ENCODE measurements at regions not wholly inside any gene's neighbourhood (a gene's known extent, or its start where the extent isn't known, plus 50 kb on each side); places are given as distances from the start of the nearest gene placed in this dataset.
"Not testable (repeated sequence)": the region's sequence is repeated elsewhere in the genome, so short reads cannot be mapped to it uniquely, and the experiment has no call there.

- POLR2A ChIA-PET, result no interaction called here
- TF ChIP-seq BHLHE40 (IDR thresholded peaks at IDR 0.05; ENCODE audit: borderline replicate concordance) (no peak), FOXK2 (IDR thresholded peaks at IDR 0.05) (no peak), NFRKB (IDR thresholded peaks at IDR 0.05) (no peak), FOXM1 (IDR thresholded peaks at IDR 0.05; ENCODE audit: borderline replicate concordance) (no peak), ZNF384 (IDR thresholded peaks at IDR 0.05) (no peak), CTBP1 (IDR thresholded peaks at IDR 0.05; ENCODE audit: borderline replicate concordance) (no peak), FOXA1 (IDR thresholded peaks at IDR 0.05) (no peak), LEF1 (IDR thresholded peaks at IDR 0.05; ENCODE audit: borderline replicate concordance) (no peak), SUZ12 (IDR thresholded peaks at IDR 0.05) (no peak), HDGF (IDR thresholded peaks at IDR 0.05; ENCODE audit: borderline replicate concordance) (no peak), ARNT (IDR thresholded peaks at IDR 0.05) (no peak), SP1 (IDR thresholded peaks at IDR 0.05) (no peak), PKNOX1 (IDR thresholded peaks at IDR 0.05) (no peak), L3MBTL2 (conservative IDR thresholded peaks at IDR 0.05) (no peak), ELF4 (IDR thresholded peaks at IDR 0.05) (no peak), TARDBP (IDR thresholded peaks at IDR 0.05) (no peak)
- CTCF ChIA-PET, result no interaction called here
- DNase-seq (ENCODE audit: extremely low spot score), result no peak
Observed at GRCh38 chr15:63448266-63448665, 56.1 kb upstream of the USP3 start.

- DNase-seq (ENCODE audit: extremely low spot score); POLR2A ChIA-PET: not testable (repeated sequence)
- CTCF ChIA-PET, result interaction anchor here (0.6 kb wide), 1 partner anchor 161 kb away, joined by 3 read pairs; no protein-coding TSS in a partner anchor
Observed at GRCh38 chr15:63448872-63449555, 55.4 kb upstream of the USP3 start.

- TF ChIP-seq SP1 (IDR thresholded peaks at IDR 0.05), result no peak
- no peak for TF ChIP-seq L3MBTL2 (conservative IDR thresholded peaks at IDR 0.05)
- TF ChIP-seq ZNF384 (IDR thresholded peaks at IDR 0.05), result no peak
- TF ChIP-seq FOXM1 (IDR thresholded peaks at IDR 0.05; ENCODE audit: borderline replicate concordance), result no peak
- no peak for TF ChIP-seq SUZ12 (IDR thresholded peaks at IDR 0.05)
- TF ChIP-seq CTBP1 (IDR thresholded peaks at IDR 0.05; ENCODE audit: borderline replicate concordance), result no peak
- TF ChIP-seq TARDBP (IDR thresholded peaks at IDR 0.05), result no peak
- no peak for TF ChIP-seq LEF1 (IDR thresholded peaks at IDR 0.05; ENCODE audit: borderline replicate concordance)
- no peak for TF ChIP-seq ELF4 (IDR thresholded peaks at IDR 0.05)
- no peak for TF ChIP-seq BHLHE40 (IDR thresholded peaks at IDR 0.05; ENCODE audit: borderline replicate concordance)
- TF ChIP-seq FOXA1 (IDR thresholded peaks at IDR 0.05), result no peak
- TF ChIP-seq HDGF (IDR thresholded peaks at IDR 0.05; ENCODE audit: borderline replicate concordance), result no peak
- no peak for TF ChIP-seq PKNOX1 (IDR thresholded peaks at IDR 0.05)
- no peak for TF ChIP-seq FOXK2 (IDR thresholded peaks at IDR 0.05)
- TF ChIP-seq NFRKB (IDR thresholded peaks at IDR 0.05), result no peak
- no peak for TF ChIP-seq ARNT (IDR thresholded peaks at IDR 0.05)
- no peak for DNase-seq (ENCODE audit: extremely low spot score)
- ChIA-PET POLR2A (no interaction called here), CTCF (interaction anchor here (0.6 kb wide), 1 partner anchor 162 kb away, joined by 3 read pairs; no protein-coding TSS in a partner anchor)
Observed at GRCh38 chr15:63449731-63450130, 54.7 kb upstream of the USP3 start.

GRCh38 chr15:63450884-63451225 lies 53.5 kb upstream of the USP3 start:
- POLR2A ChIA-PET, result no interaction called here
- CTCF ChIA-PET, result no interaction called here
- DNase-seq (ENCODE audit: extremely low spot score), result no peak
- no peak for TF ChIP-seq FOXM1 (IDR thresholded peaks at IDR 0.05; ENCODE audit: borderline replicate concordance)
- TF ChIP-seq NFRKB (IDR thresholded peaks at IDR 0.05), result no peak
- no peak for TF ChIP-seq L3MBTL2 (conservative IDR thresholded peaks at IDR 0.05)
- TF ChIP-seq SUZ12 (IDR thresholded peaks at IDR 0.05), result no peak
- no peak for TF ChIP-seq CTBP1 (IDR thresholded peaks at IDR 0.05; ENCODE audit: borderline replicate concordance)
- no peak for TF ChIP-seq SP1 (IDR thresholded peaks at IDR 0.05)
- TF ChIP-seq ELF4 (IDR thresholded peaks at IDR 0.05), result no peak
- TF ChIP-seq FOXK2 (IDR thresholded peaks at IDR 0.05), result no peak
- no peak for TF ChIP-seq HDGF (IDR thresholded peaks at IDR 0.05; ENCODE audit: borderline replicate concordance)
- no peak for TF ChIP-seq PKNOX1 (IDR thresholded peaks at IDR 0.05)
- TF ChIP-seq FOXA1 (IDR thresholded peaks at IDR 0.05), result no peak
- no peak for TF ChIP-seq ZNF384 (IDR thresholded peaks at IDR 0.05)
- TF ChIP-seq TARDBP (IDR thresholded peaks at IDR 0.05), result no peak
- no peak for TF ChIP-seq LEF1 (IDR thresholded peaks at IDR 0.05; ENCODE audit: borderline replicate concordance)
- no peak for TF ChIP-seq ARNT (IDR thresholded peaks at IDR 0.05)
- TF ChIP-seq BHLHE40 (IDR thresholded peaks at IDR 0.05; ENCODE audit: borderline replicate concordance), result no peak

- no peak for TF ChIP-seq FOXM1 (IDR thresholded peaks at IDR 0.05; ENCODE audit: borderline replicate concordance)
- TF ChIP-seq FOXA1 (IDR thresholded peaks at IDR 0.05), result no peak
- TF ChIP-seq L3MBTL2 (conservative IDR thresholded peaks at IDR 0.05), result no peak
- POLR2A ChIA-PET, result no interaction called here
- CTCF ChIA-PET, result no interaction called here
- no peak for DNase-seq (ENCODE audit: extremely low spot score)
Observed at GRCh38 chr15:63451671-63452315, 52.6 kb upstream of the USP3 start.

- TF ChIP-seq HDGF (IDR thresholded peaks at IDR 0.05; ENCODE audit: borderline replicate concordance) (no peak), FOXA1 (IDR thresholded peaks at IDR 0.05) (no peak), ELF4 (IDR thresholded peaks at IDR 0.05) (no peak)
- POLR2A ChIA-PET, result no interaction called here
- CTCF ChIA-PET, result no interaction called here
- no peak for DNase-seq (ENCODE audit: extremely low spot score)
Observed at GRCh38 chr15:63452552-63453136, 51.7 kb upstream of the USP3 start.

Data from HEK293T (cell line).